SK-N-SH (cell line): ENCODE measurements at regions not wholly inside any gene's neighbourhood (a gene's known extent, or its start where the extent isn't known, plus 50 kb on each side); places are given as distances from the start of the nearest gene placed in this dataset.

Experiments used
- CTCF ChIA-PET: fragments of 300-600, 350-600 bp; formaldehyde crosslinking; extraction: SDS; loops from one replicate; lab custom pipeline; 2021; lab: Yijun Ruan, JAX
- POLR2A ChIA-PET: fragments of 350-600 bp; sonication (Branson Sonifier 250); formaldehyde crosslinking; extraction: SDS; loops from one replicate; lab custom pipeline; 2020; ENCODE audit warnings: antibody characterized with exemption, inconsistent platforms; lab: Yijun Ruan, JAX
- DNase-seq: peaks from one replicate; pipeline ENCODE4 v3.0.0; 2012
- H2AFZ ChIP-seq: fragments of 200-600 bp; sonication (generic); 2 replicates; pipeline ENCODE4 v1.8.1; 2016; ENCODE audit warnings: antibody characterized with exemption, mild to moderate bottlenecking, low read depth
- H3F3A ChIP-seq: fragments of 200-600 bp; sonication (generic); replicated peaks from 2 replicates; pipeline ENCODE3; 2016; ENCODE audit warnings: antibody characterized with exemption, mild to moderate bottlenecking; ENCODE audit not compliant: insufficient read depth
- H3K27ac ChIP-seq, 2 experiments: fragments of 200-500 bp in 1 of 2; fragments of 200-600 bp in 1 of 2; sonication (Bioruptor generic) in 1 of 2; sonication (generic), shearing (Covaris generic) in 1 of 2; 2 replicates each; pipeline versions ENCODE4 v1.5.1 to v1.6.1; 2014 to 2016; ENCODE audit warnings: low read depth in 2 of 2, inconsistent platforms in 1 of 2, low read length in 1 of 2, mild to moderate bottlenecking in 1 of 2, mixed read lengths in 1 of 2
- H3K27me3 ChIP-seq: fragments of 200-600 bp; sonication (generic), shearing (Covaris generic); 2 replicates; pipeline ENCODE4 v1.6.1; 2016; ENCODE audit warnings: mixed run types; ENCODE audit not compliant: insufficient read depth
- H3K36me3 ChIP-seq, 2 experiments: fragments of 200-500 bp in 1 of 2; fragments of 200-600 bp in 1 of 2; sonication (Bioruptor generic) in 1 of 2; sonication (generic) in 1 of 2; replicated peaks in 1 of 2; 2 replicates each; pipeline versions ENCODE3 to v1.5.1; 2014 to 2016; ENCODE audit warnings: low read length in 1 of 2, mild to moderate bottlenecking in 1 of 2; ENCODE audit not compliant: insufficient read depth in 2 of 2, control insufficient read depth in 1 of 2
- H3K4me1 ChIP-seq, 2 experiments: fragments of 200-500 bp in 1 of 2; fragments of 200-600 bp in 1 of 2; sonication (Bioruptor generic) in 1 of 2; sonication (generic), shearing (Covaris generic) in 1 of 2; 2 replicates each; pipeline versions ENCODE4 v1.5.1 to v1.6.1; 2014 to 2016; ENCODE audit warnings: low read depth in 1 of 2, low read length in 1 of 2, mixed run types in 1 of 2; ENCODE audit not compliant: insufficient read depth in 2 of 2, control insufficient read depth in 1 of 2
- H3K4me2 ChIP-seq: fragments of 200-600 bp; sonication (generic), shearing (Covaris generic); 2 replicates; pipeline ENCODE4 v1.6.1; 2017; ENCODE audit warnings: mixed run types
- H3K4me3 ChIP-seq, 2 experiments: fragments of 200-500 bp in 1 of 2; fragments of 200-600 bp in 1 of 2; sonication (Bioruptor generic) in 1 of 2; sonication (generic), shearing (Covaris generic) in 1 of 2; 2 replicates each; pipeline versions ENCODE4 v1.5.1 to v1.8.1; 2014 to 2016; ENCODE audit warnings: low read depth in 2 of 2, inconsistent platforms in 1 of 2, low read length in 1 of 2, mild to moderate bottlenecking in 1 of 2, mixed read lengths in 1 of 2, moderate library complexity in 1 of 2
- H3K79me2 ChIP-seq: fragments of 200-600 bp; sonication (generic); 2 replicates; pipeline ENCODE4 v1.8.1; 2017; ENCODE audit warnings: mild to moderate bottlenecking; ENCODE audit not compliant: insufficient read depth
- H3K9ac ChIP-seq: fragments of 200-600 bp; sonication (generic); 2 replicates; pipeline ENCODE4 v1.6.1; 2017; ENCODE audit warnings: mixed run types
- H3K9me2 ChIP-seq: fragments of 200-600 bp; sonication (generic); 2 replicates; pipeline ENCODE4 v1.6.1; 2017; ENCODE audit warnings: mixed run types
- H3K9me3 ChIP-seq: fragments of 200-600 bp; sonication (generic); 2 replicates; pipeline ENCODE4 v1.6.1; 2017; ENCODE audit warnings: mixed run types, mild to moderate bottlenecking, moderate library complexity
- H4K20me1 ChIP-seq: fragments of 200-600 bp; sonication (generic); 2 replicates; pipeline ENCODE4 v1.6.1; 2017; ENCODE audit warnings: mild to moderate bottlenecking, mixed run types; ENCODE audit not compliant: insufficient read depth
- FOXJ3 ChIP-seq: sonication (generic); formaldehyde crosslinking; IDR thresholded peaks from 2 replicates; pipeline ENCODE4 v1.5.1; 2020; ENCODE audit warnings: mild to moderate bottlenecking, missing genetic modification reagents
- FOXM1 ChIP-seq: IDR thresholded peaks from 2 replicates; pipeline ENCODE4 v1.4.0; 2012; ENCODE audit warnings: low read depth, mild to moderate bottlenecking
- GABPA ChIP-seq: IDR thresholded peaks from 2 replicates; pipeline ENCODE4 v1.4.0; 2012; ENCODE audit warnings: low read depth, mild to moderate bottlenecking
- GATA2 ChIP-seq: sonication (generic); formaldehyde crosslinking; IDR thresholded peaks from 2 replicates; pipeline ENCODE4 v1.5.0; 2020; ENCODE audit warnings: mild to moderate bottlenecking, missing genetic modification reagents
- IRF3 ChIP-seq: fragments of 150-350 bp; IDR thresholded peaks from 2 replicates; pipeline ENCODE4 v1.6.1; 2016; ENCODE audit warnings: mild to moderate bottlenecking, low read depth, low read length
- MAX ChIP-seq: IDR thresholded peaks from 2 replicates; pipeline ENCODE4 v1.4.0; 2012; ENCODE audit warnings: low read depth
- NRF1 ChIP-seq: IDR thresholded peaks from 2 replicates; pipeline ENCODE4 v1.6.1; 2012; ENCODE audit warnings: low read depth, mild to moderate bottlenecking, low read length
- PBX3 ChIP-seq: IDR thresholded peaks from 2 replicates; pipeline ENCODE4; 2012
- POLR2AphosphoS5 ChIP-seq: IDR thresholded peaks from 2 replicates; pipeline ENCODE4 v1.6.1; 2012; ENCODE audit warnings: low read depth, low read length
- RCOR1 ChIP-seq: fragments of 150-350 bp; IDR thresholded peaks from 2 replicates; pipeline ENCODE4 v1.6.1; 2017; ENCODE audit warnings: antibody characterized with exemption, low read length
- RFX5 ChIP-seq: IDR thresholded peaks from 2 replicates; pipeline ENCODE4 v1.6.1; 2012; ENCODE audit warnings: mild to moderate bottlenecking, improper control_type of control experiment, low read length
- RXRA ChIP-seq: IDR thresholded peaks from 2 replicates; pipeline ENCODE4 v1.4.0; 2012; ENCODE audit warnings: low read depth, mild to moderate bottlenecking, borderline replicate concordance
- TCF12 ChIP-seq: IDR thresholded peaks from 2 replicates; pipeline ENCODE4 v1.4.0; 2012
- TEAD4 ChIP-seq: IDR thresholded peaks from 2 replicates; pipeline ENCODE4 v1.4.0; 2012; ENCODE audit warnings: mild to moderate bottlenecking, borderline replicate concordance; ENCODE audit not compliant: insufficient read depth
- WGBS: methylation state at CpG from one replicate; pipeline ENCODE4 v1.1.6; 2017; ENCODE audit warnings: low lambda C conversion rate; 5-methylcytosine and 5-hydroxymethylcytosine counted together

- H3K4me2 ChIP-seq, result no peak overlapping the region
- no peaks in the 10 kb centered on the region for H3K79me2 ChIP-seq
- H3K27me3 ChIP-seq, result no peaks in the 10 kb centered on the region
- no peak overlapping the region for H3K4me3 ChIP-seq
- H3K27ac ChIP-seq, result no peak overlapping the region
- TF ChIP-seq TCF12 (no peak), PBX3 (no peak), TEAD4 (no peak), GABPA (no peak), FOXJ3 (CRISPR knock-in tag) (no peak), NRF1 (no peak), FOXM1 (no peak)
- H3K9ac ChIP-seq, result no peak overlapping the region
- CTCF ChIA-PET, result no interaction called here
- no peak overlapping the region for H2AFZ ChIP-seq
- H4K20me1 ChIP-seq, result no peaks in the 10 kb centered on the region
- WGBS, result 11% methylated on average over 3 of the region's 3 CpGs
- H3K9me2 ChIP-seq, result no peaks in the 10 kb centered on the region
- no peaks in the 10 kb centered on the region for H3F3A ChIP-seq
- no peaks in the 10 kb centered on the region for H3K9me3 ChIP-seq
- no peaks in the 10 kb centered on the region for H3K36me3 ChIP-seq
- DNase-seq, result no peak
- POLR2A ChIA-PET, result no interaction called here
- no peaks in the 10 kb centered on the region for H3K4me1 ChIP-seq
These were observed 187.6 kb upstream of the NRIP1 start for GRCh38 chr21:15252431-15252830.

- POLR2A ChIA-PET, result no interaction called here
- H3K36me3 ChIP-seq, result no peaks in the 10 kb centered on the region
- H2AFZ ChIP-seq, result no peak overlapping the region
- no peak overlapping the region for H3K9ac ChIP-seq
- TF ChIP-seq RXRA, result no peak
- no peak for TF ChIP-seq IRF3
- H3K4me2 ChIP-seq, result no peak overlapping the region
- no peak for DNase-seq
- H3K27me3 ChIP-seq, result no peaks in the 10 kb centered on the region
- no peak overlapping the region for H3K4me3 ChIP-seq
- no peaks in the 10 kb centered on the region for H3K79me2 ChIP-seq
- no peaks in the 10 kb centered on the region for H3K4me1 ChIP-seq
- H3K9me3 ChIP-seq, result no peaks in the 10 kb centered on the region
- H4K20me1 ChIP-seq, result no peaks in the 10 kb centered on the region
- WGBS, result 11% methylated on average over 3 of the region's 4 CpGs
- CTCF ChIA-PET, result no interaction called here
- no peak overlapping the region for H3K27ac ChIP-seq
- no peaks in the 10 kb centered on the region for H3K9me2 ChIP-seq
- H3F3A ChIP-seq, result no peaks in the 10 kb centered on the region
These were observed 189.3 kb upstream of the NRIP1 start for GRCh38 chr21:15254111-15254510.

- Histone ChIP-seq H3K27me3 (no peaks in the 10 kb centered on the region), H3K36me3 (no peaks in the 10 kb centered on the region), H3K4me2 (no peak overlapping the region), H3K9me2 (no peaks in the 10 kb centered on the region), H3K79me2 (no peaks in the 10 kb centered on the region), H3K4me3 (no peak overlapping the region), H3K9ac (no peak overlapping the region), H3F3A (no peaks in the 10 kb centered on the region), H3K27ac (no peak overlapping the region), H2AFZ (no peak overlapping the region), H3K9me3 (no peaks in the 10 kb centered on the region), H4K20me1 (no peaks in the 10 kb centered on the region)
- POLR2A ChIA-PET, result no interaction called here
- CTCF ChIA-PET, result interaction anchor here (0.7 kb wide), 1 partner anchor 48 kb away, joined by 3 read pairs; no protein-coding TSS in a partner anchor
- WGBS, result 22% methylated on average over 7 of the region's 7 CpGs
- TF ChIP-seq GATA2 (CRISPR knock-in tag), result no peak
- TF ChIP-seq GABPA, result no peak
- no peak for TF ChIP-seq PBX3
- no peak for TF ChIP-seq RFX5
- TF ChIP-seq MAX, result no peak
- no peak for TF ChIP-seq IRF3
- TF ChIP-seq NRF1, result no peak
- TF ChIP-seq POLR2AphosphoS5, result no peak
- TF ChIP-seq RCOR1, result no peak
- TF ChIP-seq, all 33 proteins: peak for 0
- no peaks in the 10 kb centered on the region for H3K4me1 ChIP-seq
- DNase-seq, result no peak
These were observed 190.5 kb upstream of the NRIP1 start for GRCh38 chr21:15255261-15255660.
